Activated CD8-positive, alpha-beta memory T cell treated with anti-CD3 and anti-CD28 coated beads, Interleukin-2, amount 10 ng/mL, durations not matched to agents 7 days and 5 days (primary cell): ENCODE measurements at regions not wholly inside any gene's neighbourhood (a gene's known extent, or its start where the extent isn't known, plus 50 kb on each side); places are given as distances from the start of the nearest gene placed in this dataset.

Source experiments
- ATAC-seq: fragments of 150-1000 bp; cut with Tn5 transposase; one replicate; pipeline ENCODE4 v1.10.0; 2021; ENCODE audit warnings: moderate library complexity
- CTCF ChIA-PET: fragments of 350-600 bp; sonication (Branson Sonifier 250); formaldehyde crosslinking; loops from one replicate; lab custom pipeline; 2021; ENCODE audit warnings: antibody characterized with exemption; lab: Charles Lee
- DNase-seq: peaks from one replicate; pipeline ENCODE4 v3.0.0-alpha.2; 2020
- H3K27ac Mint-ChIP-seq: one replicate; pipeline ENCODE4 v1.8.0; 2021; ENCODE audit warnings: mild to moderate bottlenecking, mixed read lengths
- H3K27me3 Mint-ChIP-seq: one replicate; pipeline ENCODE4 v1.8.0; 2021; ENCODE audit warnings: mixed read lengths
- H3K36me3 Mint-ChIP-seq: one replicate; pipeline ENCODE4 v1.8.0; 2021; ENCODE audit warnings: mild to moderate bottlenecking, mixed read lengths
- H3K4me1 Mint-ChIP-seq: one replicate; pipeline ENCODE4 v1.8.0; 2021; ENCODE audit warnings: mixed read lengths
- H3K4me3 Mint-ChIP-seq: one replicate; pipeline ENCODE4 v1.8.0; 2021; ENCODE audit warnings: mild to moderate bottlenecking, moderate library complexity, mixed read lengths
- H3K9me3 Mint-ChIP-seq: one replicate; pipeline ENCODE4 v1.8.0; 2022; ENCODE audit warnings: low read depth, mixed read lengths

- Mint-ChIP-seq H3K4me3 (no peak overlapping the region), H3K9me3 (no peaks in the 10 kb centered on the region), H3K27ac (no peak overlapping the region), H3K36me3 (no peaks in the 10 kb centered on the region), H3K27me3 (no peaks in the 10 kb centered on the region), H3K4me1 (no peaks in the 10 kb centered on the region)
- CTCF ChIA-PET, result no interaction called here
- DNase-seq (no peak), ATAC-seq (no peak)
Observed at GRCh38 chr1:165039996-165040395, 316.5 kb downstream of the LMX1A start.

- H3K27me3 Mint-ChIP-seq, result no peaks in the 10 kb centered on the region
- H3K36me3 Mint-ChIP-seq, result no peaks in the 10 kb centered on the region
- no peak overlapping the region for H3K27ac Mint-ChIP-seq
- no peaks in the 10 kb centered on the region for H3K4me1 Mint-ChIP-seq
- DNase-seq (no peak), ATAC-seq (no peak)
- no peak overlapping the region for H3K4me3 Mint-ChIP-seq
- CTCF ChIA-PET, result no interaction called here
- H3K9me3 Mint-ChIP-seq, result no peaks in the 10 kb centered on the region
Observed at GRCh38 chr1:165036403-165036802, 320.1 kb downstream of the LMX1A start.

GRCh38 chr1:165034136-165034809 lies 322.2 kb downstream of the LMX1A start:
- no peaks in the 10 kb centered on the region for H3K4me1 Mint-ChIP-seq
- no peaks in the 10 kb centered on the region for H3K36me3 Mint-ChIP-seq
- no peaks in the 10 kb centered on the region for H3K27me3 Mint-ChIP-seq
- no peak for ATAC-seq
- no peak for DNase-seq
- H3K4me3 Mint-ChIP-seq, result no peak overlapping the region
- CTCF ChIA-PET, result no interaction called here
- H3K9me3 Mint-ChIP-seq, result no peaks in the 10 kb centered on the region
- no peak overlapping the region for H3K27ac Mint-ChIP-seq

- Mint-ChIP-seq H3K27me3 (no peaks in the 10 kb centered on the region), H3K27ac (no peak overlapping the region), H3K36me3 (no peaks in the 10 kb centered on the region), H3K9me3 (peaks cover 2% of the 10 kb centered on the region), H3K4me1 (no peaks in the 10 kb centered on the region), H3K4me3 (no peak overlapping the region)
- no peak for ATAC-seq
- CTCF ChIA-PET, result no interaction called here
- no peak for DNase-seq
Observed at GRCh38 chr1:165031001-165031400, 325.5 kb downstream of the LMX1A start.

- Mint-ChIP-seq H3K9me3 (peaks cover 5% of the 10 kb centered on the region), H3K4me3 (no peak overlapping the region), H3K27ac (no peak overlapping the region), H3K4me1 (no peaks in the 10 kb centered on the region), H3K36me3 (no peaks in the 10 kb centered on the region), H3K27me3 (no peaks in the 10 kb centered on the region)
- DNase-seq (no peak), ATAC-seq (no peak)
- CTCF ChIA-PET, result no interaction called here
Observed at GRCh38 chr1:165025805-165026204, 330.7 kb downstream of the LMX1A start.

- Mint-ChIP-seq H3K4me3 (no peak overlapping the region), H3K27me3 (no peaks in the 10 kb centered on the region), H3K9me3 (no peaks in the 10 kb centered on the region), H3K27ac (no peak overlapping the region), H3K4me1 (no peaks in the 10 kb centered on the region), H3K36me3 (no peaks in the 10 kb centered on the region)
- CTCF ChIA-PET, result no interaction called here
- ATAC-seq, result no peak
- DNase-seq, result no peak
Observed at GRCh38 chr1:165014753-165015152, 341.8 kb downstream of the LMX1A start.

GRCh38 chr1:165011991-165012531 lies 344.5 kb downstream of the LMX1A start:
- no peak for ATAC-seq
- Mint-ChIP-seq H3K4me3 (no peak overlapping the region), H3K27me3 (no peaks in the 10 kb centered on the region), H3K4me1 (no peaks in the 10 kb centered on the region), H3K36me3 (no peaks in the 10 kb centered on the region), H3K9me3 (no peaks in the 10 kb centered on the region), H3K27ac (no peak overlapping the region)
- CTCF ChIA-PET, result no interaction called here
- no peak for DNase-seq

GRCh38 chr1:165011186-165011585 lies 345.3 kb downstream of the LMX1A start:
- Mint-ChIP-seq H3K27me3 (no peaks in the 10 kb centered on the region), H3K9me3 (no peaks in the 10 kb centered on the region), H3K36me3 (no peaks in the 10 kb centered on the region), H3K27ac (no peak overlapping the region), H3K4me3 (no peak overlapping the region), H3K4me1 (no peaks in the 10 kb centered on the region)
- DNase-seq, result no peak
- ATAC-seq, result no peak
- CTCF ChIA-PET, result no interaction called here

GRCh38 chr1:165010418-165011070 lies 346.0 kb downstream of the LMX1A start:
- no peak for ATAC-seq
- no peaks in the 10 kb centered on the region for H3K9me3 Mint-ChIP-seq

GRCh38 chr1:165006831-165007230 lies 349.7 kb downstream of the LMX1A start:
- Mint-ChIP-seq H3K27me3 (no peaks in the 10 kb centered on the region), H3K36me3 (no peaks in the 10 kb centered on the region)

More at GRCh38 chr1:165010418-165011070, 346.0 kb downstream of the LMX1A start:
- Mint-ChIP-seq H3K27me3 (no peaks in the 10 kb centered on the region), H3K4me1 (no peaks in the 10 kb centered on the region), H3K27ac (no peak overlapping the region), H3K4me3 (no peak overlapping the region), H3K36me3 (no peaks in the 10 kb centered on the region)
- DNase-seq, result no peak
- CTCF ChIA-PET, result no interaction called here

GRCh38 chr1:164999146-164999545 lies 357.4 kb downstream of the LMX1A start:
- no peaks in the 10 kb centered on the region for H3K36me3 Mint-ChIP-seq

More at GRCh38 chr1:165006831-165007230, 349.7 kb downstream of the LMX1A start:
- CTCF ChIA-PET, result no interaction called here
- DNase-seq (no peak), ATAC-seq (no peak)
- no peak overlapping the region for H3K4me3 Mint-ChIP-seq
- H3K4me1 Mint-ChIP-seq, result no peaks in the 10 kb centered on the region
- H3K27ac Mint-ChIP-seq, result no peak overlapping the region
- peaks cover 3% of the 10 kb centered on the region for H3K9me3 Mint-ChIP-seq

GRCh38 chr1:164991763-164992314 lies 364.7 kb downstream of the LMX1A start:
- no peaks in the 10 kb centered on the region for H3K27me3 Mint-ChIP-seq
- no peak for ATAC-seq
- H3K27ac Mint-ChIP-seq, result no peak overlapping the region
- no peak overlapping the region for H3K4me3 Mint-ChIP-seq
- no peak for DNase-seq
- CTCF ChIA-PET, result no interaction called here
- H3K36me3 Mint-ChIP-seq, result no peaks in the 10 kb centered on the region
- no peaks in the 10 kb centered on the region for H3K9me3 Mint-ChIP-seq
- H3K4me1 Mint-ChIP-seq, result no peaks in the 10 kb centered on the region

More at GRCh38 chr1:164999146-164999545, 357.4 kb downstream of the LMX1A start:
- Mint-ChIP-seq H3K9me3 (peaks cover 3% of the 10 kb centered on the region), H3K27ac (no peak overlapping the region), H3K4me3 (no peak overlapping the region), H3K4me1 (no peaks in the 10 kb centered on the region), H3K27me3 (no peaks in the 10 kb centered on the region)
- no peak for ATAC-seq
- CTCF ChIA-PET, result no interaction called here
- no peak for DNase-seq

GRCh38 chr1:164983023-164983650 lies 373.4 kb downstream of the LMX1A start:
- ATAC-seq, result no peak
- H3K4me3 Mint-ChIP-seq, result no peak overlapping the region
- no peaks in the 10 kb centered on the region for H3K9me3 Mint-ChIP-seq

More at GRCh38 chr1:164983023-164983650, 373.4 kb downstream of the LMX1A start:
- H3K27me3 Mint-ChIP-seq, result no peaks in the 10 kb centered on the region
- CTCF ChIA-PET, result no interaction called here
- no peak for DNase-seq
- H3K4me1 Mint-ChIP-seq, result no peaks in the 10 kb centered on the region
- no peak overlapping the region for H3K27ac Mint-ChIP-seq
- no peaks in the 10 kb centered on the region for H3K36me3 Mint-ChIP-seq
